Posterior vena cava (tissue), 2 donors: ENCODE measurements at regions not wholly inside any gene's neighbourhood (a gene's known extent, or its start where the extent isn't known, plus 50 kb on each side); places are given as distances from the start of the nearest gene placed in this dataset.
"Not testable (repeated sequence)": the region's sequence is repeated elsewhere in the genome, so short reads cannot be mapped to it uniquely, and the experiment has no call there.

Experiments used
- DNase-seq: peaks from one replicate; pipeline ENCODE4 v3.0.0-alpha.2; 2020; ENCODE audit warnings: low spot score
- intact Hi-C, 2 donors: fragments of 100-400 bp; cut with DNase I; formaldehyde crosslinking; loops; one replicate each; pipeline versions ENCODE4 v1.14.1 to v1.14.2; 2022 to 2023
- donor health status: DM: yes; HTN: yes; CAD: no.
- donor health status: DM: yes; HTN: yes; CAD: no.

DNA sequence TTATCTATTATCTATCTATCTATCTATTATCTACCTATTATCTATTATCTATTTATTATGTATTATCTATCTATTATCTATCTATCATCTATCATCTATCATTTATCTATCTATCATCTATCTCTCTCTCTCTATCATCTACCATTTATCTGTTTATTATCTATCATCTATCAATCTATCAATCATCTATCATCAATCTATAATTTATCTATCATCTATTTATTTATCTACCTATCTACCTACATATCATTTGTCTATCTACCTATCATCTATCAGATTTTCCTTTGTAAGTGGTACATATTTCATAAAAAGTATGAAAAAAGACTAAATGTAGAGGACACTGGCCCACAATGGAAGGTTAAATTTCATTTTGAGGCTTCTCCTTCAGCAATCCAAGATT lies 212.1 kb upstream of the EXOC2 start:
- no peak for DNase-seq
- intact Hi-C loops: loop anchor here in 1 of 2 donors (5.0 kb wide), 1 partner anchor 487 kb away; no protein-coding TSS in a partner anchor

DNA sequence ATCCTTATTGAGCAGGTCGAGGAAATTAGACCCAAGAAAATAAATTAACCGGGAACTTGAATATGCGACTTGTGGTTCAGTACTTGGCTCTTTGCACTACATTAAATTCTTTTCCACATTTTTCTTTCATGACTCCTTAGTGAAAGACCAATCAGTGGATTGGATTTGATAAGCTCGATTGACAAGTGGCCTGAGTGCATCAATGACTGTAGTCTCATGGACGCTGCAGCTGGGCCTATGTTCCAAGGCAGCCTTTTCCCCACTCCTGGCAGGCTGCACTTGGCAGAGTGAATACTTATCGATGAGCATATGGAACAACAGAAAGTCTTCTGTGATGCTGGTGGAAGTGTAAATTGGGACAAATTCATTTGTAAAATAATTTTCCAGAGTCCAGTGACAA lies 210.8 kb upstream of the EXOC2 start:
- intact Hi-C loops: no loop called here
- DNase-seq: no peak

DNA sequence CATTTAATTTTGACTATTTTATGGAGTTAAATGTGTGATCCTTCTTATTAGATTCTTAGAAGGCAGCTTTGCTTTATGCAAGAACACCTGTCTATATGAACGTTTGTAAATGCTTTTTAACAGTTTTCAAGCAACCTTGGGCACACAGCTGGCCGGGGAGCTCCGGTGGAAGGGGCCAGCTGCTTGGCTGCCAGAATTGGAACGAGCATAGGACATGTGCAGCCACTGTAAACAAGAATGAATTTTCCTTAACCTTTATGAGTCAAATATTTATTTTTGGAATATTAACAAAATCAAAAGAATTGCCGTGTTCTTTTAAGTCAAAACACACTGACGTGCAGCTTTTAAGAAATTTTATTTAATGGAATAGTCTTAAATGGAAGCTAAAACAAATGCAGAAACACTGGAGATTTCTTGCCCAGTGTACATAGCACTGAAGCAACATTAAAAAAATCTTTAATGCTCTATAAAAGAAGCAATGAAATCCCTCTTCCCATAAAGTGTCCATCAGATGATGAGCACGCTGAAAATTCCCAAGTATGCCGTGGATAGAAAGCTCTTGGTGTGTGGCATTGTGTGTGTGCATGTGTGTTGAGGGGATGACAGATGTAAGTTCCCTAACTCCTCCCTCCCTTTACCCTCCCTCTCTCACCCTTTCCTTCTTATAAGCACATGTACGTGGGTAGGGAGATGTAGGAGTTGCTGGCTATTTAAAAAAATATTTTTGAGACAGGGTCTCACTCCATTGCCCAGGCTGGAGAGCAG lies 208.9 kb upstream of the EXOC2 start:
- no peak for DNase-seq
- intact Hi-C loops: no loop called here

DNA sequence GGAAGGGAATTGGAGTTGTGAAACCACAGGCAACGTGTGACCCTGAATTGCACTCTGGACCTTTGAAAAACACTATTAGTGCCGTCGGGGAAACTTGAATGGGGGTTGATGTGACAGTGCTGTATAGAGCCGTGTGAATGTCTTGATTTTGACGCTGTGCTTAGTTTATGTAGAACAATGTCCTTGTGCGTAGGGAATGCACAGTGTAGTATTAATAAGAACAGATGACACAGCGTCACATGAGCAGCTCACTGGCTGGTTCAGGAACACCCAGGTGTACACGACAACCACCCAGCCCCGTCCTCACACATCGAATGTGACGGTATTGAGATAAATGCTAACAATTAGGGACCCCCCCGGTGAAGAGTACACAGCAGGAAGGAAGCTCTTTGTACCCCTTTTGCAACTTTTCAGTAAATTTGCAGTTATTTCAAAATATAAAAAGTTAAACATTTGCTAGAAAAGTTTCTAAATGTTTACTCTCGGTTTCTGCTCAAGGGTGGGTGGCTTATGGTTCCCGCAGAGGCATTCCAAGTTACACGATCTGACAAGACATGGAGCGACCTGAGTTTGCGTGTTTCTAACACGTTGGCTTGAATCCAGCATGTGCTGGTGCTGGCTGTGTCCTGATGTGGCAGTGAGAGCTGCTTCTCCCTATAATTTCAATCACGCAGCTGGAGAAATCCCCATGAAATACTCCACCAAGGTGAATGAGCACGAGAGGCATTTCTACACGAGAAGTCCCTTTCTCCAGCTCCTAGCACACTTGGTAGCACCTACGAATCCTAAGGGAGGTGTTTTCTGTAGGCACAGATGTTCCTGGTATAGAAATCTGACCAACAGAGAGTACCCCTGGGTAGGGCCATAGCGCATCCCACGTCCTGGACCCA lies 208.0 kb upstream of the EXOC2 start:
- no peak for DNase-seq
- intact Hi-C loops: no loop called here

DNA sequence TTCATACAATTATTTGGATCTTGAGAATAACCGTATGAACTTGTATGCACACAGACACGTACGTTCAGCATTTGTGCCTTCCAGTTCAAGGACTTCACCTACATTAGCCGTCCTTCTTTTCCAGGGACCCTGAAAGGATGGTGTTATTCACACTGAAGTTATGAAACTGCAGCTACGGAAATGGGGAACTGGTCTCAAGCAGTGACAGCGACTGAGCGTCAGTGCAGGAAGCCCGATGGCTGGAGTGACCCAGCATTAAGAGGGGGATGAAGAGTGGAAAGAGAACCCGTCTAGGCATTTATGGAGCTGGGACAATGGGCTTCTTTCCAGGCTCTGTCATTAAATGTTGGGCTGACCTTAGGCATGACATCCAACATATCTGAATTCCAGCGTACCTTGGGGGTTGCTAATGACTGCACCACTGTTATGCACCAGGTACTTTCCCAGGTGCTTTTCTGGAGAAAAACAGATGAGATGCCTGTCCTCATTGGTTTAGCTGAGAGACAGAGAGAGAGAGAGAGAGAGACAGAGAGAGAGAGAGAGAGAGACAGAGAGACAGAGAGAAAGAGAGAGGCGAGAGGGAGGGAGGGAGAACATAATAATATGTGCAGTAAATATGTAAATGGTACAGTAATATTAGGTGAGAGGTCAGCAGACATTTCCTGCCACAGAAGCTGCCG lies 204.7 kb upstream of the EXOC2 start:
- intact Hi-C loops: no loop called here
- no peak for DNase-seq

DNA sequence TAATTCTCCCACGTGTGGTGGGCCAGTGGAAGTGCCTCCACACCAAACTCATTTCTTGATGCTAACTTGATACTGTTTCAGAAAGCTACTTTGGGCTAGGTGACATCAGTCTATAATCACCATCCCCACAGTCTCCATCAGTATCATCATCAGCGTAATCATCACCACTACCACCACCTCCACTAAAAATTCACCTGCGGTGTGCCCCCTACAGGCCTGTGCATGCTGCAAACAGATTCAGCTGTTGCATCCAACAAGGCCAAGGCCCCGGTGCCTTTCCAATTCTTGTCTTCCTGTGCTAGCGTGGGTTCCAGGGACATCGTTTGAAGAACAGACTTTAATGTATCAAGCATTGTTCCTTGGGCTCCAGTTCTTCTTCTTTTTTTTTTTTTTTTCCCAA lies 201.3 kb upstream of the EXOC2 start:
- intact Hi-C loops: no loop called here
- no peak for DNase-seq

DNA sequence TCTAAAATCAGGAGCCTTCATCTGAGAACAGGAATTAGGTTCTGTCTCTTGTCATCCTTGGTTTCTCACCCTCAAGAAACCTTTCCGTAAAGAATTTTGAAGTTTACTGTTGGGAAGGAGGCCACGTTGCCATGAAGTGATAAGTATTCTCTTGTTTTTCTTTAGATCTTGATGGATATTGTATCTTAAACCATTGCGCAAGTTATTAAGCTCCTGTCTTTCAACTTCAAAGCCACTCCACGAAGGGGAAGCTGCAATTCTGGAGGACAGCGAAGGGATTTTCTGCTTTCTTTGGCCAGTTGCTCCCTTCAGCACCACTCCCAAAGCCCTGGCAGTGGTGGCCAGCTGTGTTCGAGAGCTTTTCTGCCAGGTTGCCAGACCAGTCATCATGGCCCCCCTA lies 198.1 kb upstream of the EXOC2 start:
- DNase-seq: no peak
- intact Hi-C loops: no loop called here

DNA sequence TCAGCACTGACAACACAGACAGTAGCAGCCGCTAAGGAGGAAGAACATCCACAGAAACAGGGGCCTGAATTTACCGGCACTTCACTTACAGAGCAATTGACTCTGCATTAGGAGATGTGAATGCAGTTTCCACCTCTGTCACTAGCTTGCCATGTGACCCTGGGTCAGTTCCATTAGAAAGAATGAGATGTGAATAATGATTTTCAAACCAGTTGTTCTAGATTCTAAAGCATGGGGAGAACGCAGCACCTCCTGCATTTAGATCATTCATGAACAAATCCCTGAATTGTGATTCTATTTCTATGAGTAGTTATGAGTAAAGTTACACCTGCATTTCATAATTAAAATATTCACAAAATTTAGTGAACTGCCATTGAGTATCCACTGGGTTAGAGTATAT lies 197.3 kb upstream of the EXOC2 start:
- intact Hi-C loops: no loop called here
- no peak for DNase-seq

DNA sequence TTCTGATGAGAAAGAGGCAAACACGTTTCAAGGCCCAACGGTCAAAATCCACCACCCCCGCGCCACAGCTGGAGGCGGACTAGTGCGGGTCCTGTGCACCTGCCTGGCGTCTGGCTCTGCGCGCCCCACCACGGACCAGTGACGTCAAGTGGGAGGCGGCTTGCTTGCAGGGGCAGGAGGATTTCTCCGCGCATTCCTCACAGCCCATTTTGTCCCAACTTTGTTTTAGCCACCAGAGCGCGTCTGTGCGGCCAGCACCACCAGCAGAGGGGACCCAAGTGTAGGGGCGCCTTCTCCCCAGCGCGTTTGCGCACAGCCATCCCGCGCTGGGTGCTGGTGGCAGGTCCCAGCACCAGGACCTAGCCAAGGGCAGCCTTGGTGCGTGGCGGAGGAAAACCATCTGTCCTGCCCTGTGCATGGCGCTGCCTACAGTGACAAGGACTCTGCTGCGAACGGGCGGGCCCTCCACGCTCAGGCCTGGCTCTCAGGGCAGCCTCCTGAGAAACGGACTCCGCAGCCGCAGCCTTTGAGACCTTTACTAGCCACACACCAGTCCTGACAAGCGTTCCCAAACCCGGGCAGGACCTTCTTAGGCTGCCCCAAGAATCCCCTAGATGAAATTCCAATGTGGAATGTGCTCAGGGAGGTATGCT lies 194.8 kb upstream of the EXOC2 start:
- DNase-seq: no peak
- intact Hi-C loops: no loop called here

DNA sequence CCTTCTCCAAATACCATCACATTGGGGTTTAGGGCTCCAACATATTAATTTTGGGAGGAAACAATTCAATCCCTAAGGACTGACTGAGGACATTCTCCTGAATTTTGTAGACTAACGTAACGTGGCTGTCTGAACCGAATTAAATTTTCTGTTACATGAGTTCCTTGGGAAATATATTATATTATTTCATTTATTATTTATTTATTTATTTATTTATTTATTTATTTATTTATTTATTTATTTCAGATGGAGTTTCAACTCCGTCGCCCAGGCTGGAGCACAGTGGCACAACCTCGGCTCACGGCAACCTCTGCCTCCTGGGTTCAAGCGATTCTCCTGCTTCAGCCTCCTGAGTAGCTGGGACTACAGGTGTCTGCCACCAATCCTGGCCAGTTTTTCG lies 193.2 kb upstream of the EXOC2 start:
- intact Hi-C loops, DNase-seq: not testable (repeated sequence)

DNA sequence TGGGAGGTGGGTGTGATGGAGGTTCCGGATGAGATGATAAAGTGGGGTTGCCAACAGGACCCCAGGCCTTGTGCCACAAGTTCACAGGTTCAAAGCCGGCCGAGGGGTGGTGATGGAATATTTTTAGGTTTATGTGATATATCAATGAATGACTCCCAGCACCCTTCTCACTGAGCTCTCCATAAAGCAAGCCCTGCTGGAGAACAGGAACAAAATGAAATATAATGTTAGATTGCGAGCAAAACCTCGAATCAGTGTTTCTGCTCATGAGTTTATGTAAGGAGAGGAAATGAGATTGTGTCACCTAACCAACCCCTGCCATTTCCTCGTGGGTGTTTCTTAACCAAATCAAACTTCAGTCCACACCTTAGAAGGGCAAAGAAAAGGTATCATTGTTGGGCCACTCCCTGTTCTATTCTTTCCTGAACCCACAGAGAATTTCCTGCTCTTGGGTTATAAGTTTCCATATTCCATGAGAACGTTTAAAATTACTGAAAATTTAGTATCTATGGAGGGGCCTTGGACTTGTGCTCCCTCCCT lies 192.2 kb upstream of the EXOC2 start:
- DNase-seq: no peak
- intact Hi-C loops: no loop called here

DNA sequence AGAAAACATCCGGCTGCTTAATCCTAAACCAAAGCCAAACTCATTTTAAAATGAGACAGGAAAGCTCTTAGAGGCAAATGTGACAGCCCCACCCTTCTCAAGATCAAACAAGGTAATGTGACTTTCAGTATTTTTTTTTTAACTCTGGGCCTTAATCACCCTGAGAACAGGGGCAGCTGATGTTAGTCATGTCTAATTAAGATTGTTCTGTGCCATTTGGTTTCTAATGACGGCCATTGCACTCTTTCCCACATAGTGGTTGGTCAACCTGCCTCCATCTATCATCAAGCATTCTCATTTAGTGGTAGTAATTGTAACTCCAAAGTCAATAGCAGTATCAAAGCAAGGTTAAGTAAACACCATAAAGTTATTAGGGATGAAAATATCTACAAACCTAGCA lies 191.6 kb upstream of the EXOC2 start:
- DNase-seq: no peak
- intact Hi-C loops: no loop called here

DNA sequence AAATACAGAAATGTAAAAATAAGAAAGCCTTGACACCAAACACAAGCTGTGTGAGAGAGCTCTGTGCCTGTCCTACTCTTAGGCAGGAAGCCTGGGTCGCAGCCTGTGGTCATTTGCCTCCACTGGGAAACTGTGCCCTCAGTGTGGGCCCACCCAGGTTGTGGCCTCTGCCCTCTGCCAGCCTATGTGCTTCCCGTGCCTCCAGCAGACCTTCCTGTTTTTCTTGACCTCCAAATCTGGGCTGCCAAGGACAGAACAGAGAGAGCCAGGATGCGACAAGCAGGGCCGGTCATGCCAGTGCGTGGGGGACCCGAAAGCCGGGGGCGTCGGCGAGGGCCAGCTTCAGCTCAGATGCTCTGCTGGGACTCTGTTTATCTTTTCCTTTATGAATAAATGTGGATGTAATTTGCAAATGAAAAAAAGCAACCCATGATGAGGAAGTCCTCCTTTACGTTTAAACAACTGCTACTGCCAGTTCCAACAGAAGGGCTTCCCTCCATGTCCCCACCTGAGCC lies 189.2 kb upstream of the EXOC2 start:
- intact Hi-C loops: no loop called here
- no peak for DNase-seq

DNA sequence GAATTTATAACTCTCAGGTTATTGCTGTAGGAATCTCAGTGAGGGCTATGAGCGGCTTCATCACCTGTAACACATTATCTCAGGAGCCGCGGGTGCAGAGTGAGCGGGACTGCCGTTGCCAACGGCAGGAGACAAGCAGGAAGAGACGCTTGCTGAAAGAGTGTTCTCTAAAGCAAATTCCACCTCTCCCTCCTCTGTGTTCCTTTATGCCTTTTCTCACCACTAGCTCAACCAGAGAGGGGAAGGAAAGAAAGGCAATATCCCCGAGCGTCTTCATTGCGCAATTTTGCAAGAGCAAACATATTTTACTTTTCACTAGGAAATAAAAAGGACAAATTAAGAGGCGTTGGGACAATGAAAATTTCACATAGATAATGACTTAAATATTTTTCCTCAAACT lies 185.2 kb upstream of the EXOC2 start:
- intact Hi-C loops: no loop called here
- no peak for DNase-seq

DNA sequence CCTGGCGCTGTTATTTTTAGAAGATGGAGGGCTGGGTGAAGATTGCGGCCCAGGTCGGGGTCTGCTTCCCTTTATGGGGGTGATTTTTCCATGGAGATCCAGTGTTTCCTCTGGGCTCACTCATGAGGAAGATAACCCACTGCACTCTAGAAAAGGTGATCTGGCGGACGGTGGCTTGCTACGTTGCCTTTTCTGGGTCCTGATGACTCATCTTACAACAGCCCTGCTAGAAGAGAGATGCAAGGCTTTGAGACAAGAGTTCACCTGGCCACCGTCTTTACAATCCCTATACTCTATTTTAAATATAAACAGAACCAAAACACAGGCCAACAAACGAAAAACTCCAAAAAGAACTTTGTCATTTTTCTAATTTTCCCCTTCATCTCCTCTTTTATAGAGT lies 182.1 kb upstream of the EXOC2 start:
- no peak for DNase-seq
- intact Hi-C loops: no loop called here

DNA sequence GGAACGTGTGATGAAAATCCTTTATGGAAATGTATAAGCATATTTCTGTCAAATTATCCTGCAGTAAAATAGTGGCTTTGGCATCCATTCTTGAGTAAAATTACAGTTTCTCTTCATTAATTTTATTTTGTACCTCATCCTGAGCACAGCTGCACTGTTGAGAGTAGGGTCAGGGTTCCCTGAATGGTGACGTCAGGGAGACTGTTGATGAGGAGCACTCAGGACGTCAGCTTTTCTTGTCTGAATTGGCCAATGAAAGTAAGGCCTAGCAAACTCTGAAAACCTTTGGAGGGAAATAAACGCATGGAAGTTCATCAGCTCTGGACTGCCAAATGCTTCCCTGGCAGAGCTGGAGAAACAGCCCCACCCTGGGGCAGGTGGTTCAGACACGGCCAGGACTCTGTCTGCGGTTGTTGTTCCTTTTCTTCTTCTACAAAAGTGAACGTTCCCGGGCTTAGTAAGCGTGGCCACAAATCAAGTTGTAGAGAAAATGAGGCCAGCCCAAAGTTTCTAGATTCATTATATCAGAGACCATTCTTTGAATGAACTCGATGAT lies 179.7 kb upstream of the EXOC2 start:
- intact Hi-C loops: no loop called here
- DNase-seq: no peak

DNA sequence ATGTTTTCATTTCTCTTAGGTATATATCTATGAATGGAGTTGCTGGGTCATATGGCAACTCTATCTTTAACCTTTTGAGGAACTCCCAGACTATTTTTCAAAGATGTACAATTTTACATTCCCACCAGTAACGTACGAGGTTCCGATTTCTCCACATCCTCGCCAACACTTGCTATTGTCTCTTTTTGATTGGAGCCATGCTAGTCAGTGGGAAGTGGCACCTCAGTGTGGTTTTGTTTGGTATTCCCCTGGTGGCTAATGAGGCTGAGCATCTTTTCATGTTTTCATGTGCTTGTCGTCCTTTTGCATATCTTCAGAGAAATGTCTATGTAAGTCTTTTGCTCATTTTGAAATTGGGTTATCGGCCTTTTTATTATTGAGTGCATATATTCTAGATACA lies 178.6 kb upstream of the EXOC2 start:
- no peak for DNase-seq
- intact Hi-C loops: no loop called here

DNA sequence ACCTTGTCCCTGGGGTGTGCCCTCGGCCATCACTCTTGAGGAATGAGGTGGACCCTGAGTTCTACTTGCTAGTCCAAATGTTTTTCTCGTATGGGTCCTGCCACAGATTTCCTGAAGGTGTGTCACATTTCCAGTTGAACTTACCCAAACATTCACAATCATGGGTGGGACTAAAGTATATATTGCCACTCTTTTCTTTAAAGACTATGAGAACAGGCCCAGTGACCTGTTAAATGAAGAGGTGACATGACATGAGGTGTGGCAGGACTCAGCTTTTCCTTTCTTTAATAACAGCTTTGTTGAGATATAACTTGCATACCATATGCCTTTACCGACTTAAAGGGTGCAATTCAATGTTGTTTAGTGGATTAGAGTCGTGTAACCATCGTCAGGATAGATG lies 177.2 kb upstream of the EXOC2 start:
- intact Hi-C loops: no loop called here
- DNase-seq: no peak

DNA sequence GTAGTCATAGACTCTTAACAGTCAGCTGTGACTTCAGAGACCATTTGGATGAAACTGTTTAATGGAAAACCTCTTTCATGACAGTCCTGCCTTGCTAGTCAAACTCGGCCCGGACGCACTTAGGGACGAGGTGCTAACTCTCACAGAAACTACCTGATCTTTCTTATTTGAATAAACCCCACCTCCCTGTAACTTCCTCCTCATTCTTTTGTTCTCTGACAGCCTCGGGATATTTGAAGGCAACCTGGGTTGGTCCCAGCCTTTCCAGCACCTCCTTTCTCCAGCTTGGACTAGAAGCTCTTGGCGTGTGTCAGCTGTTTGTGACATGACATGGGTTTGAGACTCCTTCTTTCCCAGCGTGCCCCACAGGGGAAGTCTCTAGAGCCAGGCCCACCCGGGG lies 175.3 kb upstream of the EXOC2 start:
- intact Hi-C loops: no loop called here
- DNase-seq: no peak
